Tibial nerve (tissue), 4 donors: ENCODE measurements at regions not wholly inside any gene's neighbourhood (a gene's known extent, or its start where the extent isn't known, plus 50 kb on each side); places are given as distances from the start of the nearest gene placed in this dataset.

Experiments used
- CTCF ChIP-seq, 5 experiments: fragments of 200-600 bp in 3 of 5; fragments of 450-650 bp in 2 of 5; sonication (generic) in 3 of 5; IDR thresholded peaks; one replicate each; pipeline ENCODE4 v1.5.1; 2016 to 2019; ENCODE audit warnings: antibody characterized with exemption in 5 of 5, mild to moderate bottlenecking in 3 of 5, moderate library complexity in 2 of 5
- EP300 ChIP-seq, 2 donors: sonication (generic); formaldehyde crosslinking; IDR thresholded peaks; one replicate each; pipeline ENCODE4 v1.6.1; 2017; ENCODE audit warnings: antibody characterized with exemption in 2 of 2, mild to moderate bottlenecking in 1 of 2

- TF ChIP-seq CTCF (IDR thresholded peaks at IDR 0.05), result no peak
- TF ChIP-seq EP300 (IDR thresholded peaks at IDR 0.05), result no peak
Measured at GRCh38 chr11:95414217-95414616, 183.2 kb upstream of the SESN3 start.
